GM18507 (cell line): ENCODE measurements at regions not wholly inside any gene's neighbourhood (a gene's known extent, or its start where the extent isn't known, plus 50 kb on each side); places are given as distances from the start of the nearest gene placed in this dataset.
"Not testable (repeated sequence)": the region's sequence is repeated elsewhere in the genome, so short reads cannot be mapped to it uniquely, and the experiment has no call there.

Experiments
- DNase-seq: peaks from one replicate; pipeline ENCODE4 v3.0.0; 2011; ENCODE audit warnings: low read depth; ENCODE audit not compliant: insufficient read length; ENCODE audit errors: extremely low spot score
- FAIRE-seq: peaks from 2 replicates; lab custom pipeline; 2011; peaks lifted over from hg19 to GRCh38; lab: Jason Lieb, UNC

- DNase-seq (no peak), FAIRE-seq (no peak)
Observed at GRCh38 chr4:177128306-177128705, 181.4 kb upstream of the NEIL3 start.

- DNase-seq, result no peak
- FAIRE-seq, result no peak
Observed at GRCh38 chr4:177131736-177132135, 177.9 kb upstream of the NEIL3 start.

DNA sequence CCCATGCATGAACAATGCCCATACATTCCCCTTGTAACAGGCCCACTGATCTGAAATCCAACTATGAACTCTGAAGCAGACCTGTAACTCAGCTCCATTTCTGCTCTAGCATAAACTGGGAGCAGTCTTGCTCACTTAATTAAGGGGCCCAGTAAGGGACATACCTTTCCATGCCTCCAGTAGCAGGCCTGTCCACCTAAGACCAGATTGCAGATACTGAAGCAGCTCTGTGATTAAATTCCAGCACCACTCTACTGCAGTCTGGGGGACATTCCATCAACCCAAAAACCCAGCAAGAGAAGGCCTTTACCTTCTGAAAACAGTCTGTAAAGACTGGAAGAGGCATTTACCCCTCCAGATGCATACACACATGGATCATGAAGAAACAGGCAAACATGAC, 162.0 kb upstream of the NEIL3 start:
- DNase-seq (no peak), FAIRE-seq (no peak)

DNA sequence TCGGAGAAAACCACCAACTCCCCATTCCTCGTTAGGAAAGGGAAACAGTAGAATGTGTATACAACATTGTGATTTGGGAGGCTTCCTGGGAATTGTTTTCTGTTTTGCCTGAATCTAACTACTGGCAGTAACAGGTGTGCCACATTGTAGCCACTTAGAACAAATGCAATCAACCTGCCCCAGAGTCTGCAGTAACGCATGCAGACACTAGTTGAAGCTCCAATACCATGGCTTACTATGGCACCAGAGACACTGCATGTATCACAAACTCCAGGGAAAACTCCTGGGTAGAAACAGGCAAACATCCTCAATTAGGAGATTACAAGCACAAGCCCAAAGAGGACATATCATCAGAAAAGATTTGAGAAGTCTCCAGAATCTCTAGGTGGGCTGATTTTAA, 154.2 kb upstream of the NEIL3 start:
- FAIRE-seq, result no peak
- DNase-seq, result no peak

DNA sequence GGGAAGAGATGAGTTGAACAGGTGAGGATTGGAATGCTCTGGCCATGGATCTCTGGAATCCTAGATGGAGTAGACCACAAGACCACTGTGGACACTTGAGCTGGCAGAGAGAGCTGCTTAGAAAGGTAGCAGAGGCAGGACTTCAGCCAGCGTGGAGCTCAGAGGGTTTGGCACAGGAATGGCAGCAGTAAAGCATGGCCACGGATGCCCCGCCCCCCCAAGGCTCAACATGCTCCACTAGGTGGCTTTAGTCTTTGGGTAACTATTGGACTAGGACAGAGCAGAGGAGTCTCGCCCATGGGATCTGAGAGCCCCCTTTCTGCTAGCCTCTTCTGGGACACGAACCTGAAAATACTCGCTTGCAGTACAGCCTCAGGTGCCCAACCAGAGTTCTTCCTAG, 150.1 kb upstream of the NEIL3 start:
- FAIRE-seq, result no peak
- DNase-seq, result no peak

- FAIRE-seq (no peak), DNase-seq (no peak)
Observed at GRCh38 chr4:177161781-177162180, 147.9 kb upstream of the NEIL3 start.

DNA sequence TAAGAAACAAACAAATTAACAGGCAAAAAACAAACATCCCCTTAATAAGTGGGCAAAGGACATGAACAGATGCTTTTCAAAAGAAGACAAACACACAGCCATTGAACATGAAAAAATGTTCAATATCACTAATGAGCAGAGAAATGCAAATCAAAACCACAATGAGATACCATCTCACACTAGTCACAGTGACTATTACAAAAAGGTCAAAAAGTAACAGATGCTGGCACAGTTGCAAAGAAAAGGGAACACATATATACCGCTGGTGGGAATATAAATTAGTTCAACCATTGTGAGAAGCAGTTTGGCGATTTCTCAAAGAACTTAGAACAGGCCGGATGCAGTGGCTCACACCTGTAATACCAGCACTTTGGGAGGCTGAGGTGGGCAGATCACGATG, 146.1 kb upstream of the NEIL3 start:
- FAIRE-seq, result no peak
- DNase-seq, result no peak

DNA sequence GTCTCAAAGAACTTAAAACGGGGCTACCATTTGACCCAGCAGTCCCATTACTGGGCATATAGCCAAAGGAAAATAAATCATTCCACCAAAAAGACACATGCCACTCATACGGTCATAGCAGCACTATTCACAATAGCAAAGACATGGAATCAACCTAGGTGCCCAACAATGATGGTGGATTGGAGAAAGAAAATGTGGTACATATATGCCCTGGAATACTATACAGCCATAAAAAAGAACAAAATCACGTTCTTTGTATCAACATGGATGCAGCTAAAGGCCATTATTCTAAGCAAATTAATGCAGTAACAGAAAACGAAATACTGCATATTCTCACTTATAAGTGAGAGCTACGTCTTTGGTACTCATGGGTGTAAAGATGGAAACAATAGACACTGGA, 138.1 kb upstream of the NEIL3 start:
- FAIRE-seq (no peak), DNase-seq (no peak)

GRCh38 chr4:177175473-177175872, 134.2 kb upstream of the NEIL3 start:
- FAIRE-seq (no peak), DNase-seq (no peak)

GRCh38 chr4:177177541-177178081, 132.1 kb upstream of the NEIL3 start:
- DNase-seq, result no peak
- no peak for FAIRE-seq

DNA sequence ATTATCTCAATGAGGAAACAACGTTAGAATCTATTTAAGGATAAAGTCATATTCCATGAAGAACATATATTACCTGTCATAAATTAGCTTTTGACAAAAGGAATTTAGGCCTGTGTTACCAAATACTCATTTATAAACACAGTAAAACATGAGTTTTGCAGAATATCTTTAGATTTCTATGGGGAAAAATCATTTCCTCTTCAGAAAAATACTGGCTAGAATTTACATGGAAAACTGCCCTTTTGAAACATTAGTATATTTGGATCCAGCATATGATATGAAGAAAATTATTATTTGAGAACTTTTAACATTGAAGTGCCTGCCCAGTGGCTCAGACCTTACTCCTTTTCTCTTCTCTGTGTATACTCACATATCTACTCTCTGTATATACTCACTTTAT, 131.4 kb upstream of the NEIL3 start:
- no peak for FAIRE-seq
- DNase-seq, result no peak

GRCh38 chr4:177182166-177182565, 127.5 kb upstream of the NEIL3 start:
- DNase-seq, result no peak
- no peak for FAIRE-seq

DNA sequence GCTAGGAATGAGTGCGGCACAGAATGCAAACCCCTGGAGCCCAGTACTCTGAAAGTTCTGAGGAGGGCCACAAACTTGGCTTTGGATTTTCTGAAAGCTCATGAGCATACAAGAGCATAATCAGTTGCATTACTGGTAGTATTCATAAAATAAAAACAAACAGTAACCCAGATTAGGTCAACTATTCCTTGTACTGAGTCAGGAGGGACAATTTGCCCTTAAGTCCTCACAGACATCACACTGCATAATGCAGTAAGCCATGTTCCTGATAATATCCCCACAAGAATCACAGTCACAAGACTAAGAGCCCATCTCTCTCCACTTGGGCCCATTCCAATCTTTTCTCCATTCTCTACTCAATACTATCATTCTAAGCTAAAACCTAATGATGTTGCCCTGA, 126.9 kb upstream of the NEIL3 start:
- FAIRE-seq (no peak), DNase-seq (no peak)

DNA sequence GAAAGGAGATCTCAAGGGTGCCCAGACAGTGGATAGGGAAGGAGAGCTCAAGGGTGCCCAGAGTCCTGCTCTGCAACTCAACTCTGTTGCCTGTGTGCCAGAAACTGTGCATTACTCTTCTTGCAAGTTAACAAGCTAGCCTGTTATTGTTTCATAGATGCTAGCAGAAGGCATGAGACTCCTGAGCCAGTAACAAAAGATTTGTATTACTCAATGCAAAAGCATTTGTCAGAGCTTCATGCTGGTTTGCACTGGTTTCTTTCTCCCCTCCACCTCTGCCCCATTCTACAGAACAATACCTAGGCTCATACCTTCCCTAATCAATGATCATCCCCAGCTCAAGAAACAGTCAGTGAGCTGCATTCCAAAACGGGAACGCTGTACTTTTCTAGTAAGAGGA, 124.5 kb upstream of the NEIL3 start:
- no peak for FAIRE-seq
- no peak for DNase-seq

DNA sequence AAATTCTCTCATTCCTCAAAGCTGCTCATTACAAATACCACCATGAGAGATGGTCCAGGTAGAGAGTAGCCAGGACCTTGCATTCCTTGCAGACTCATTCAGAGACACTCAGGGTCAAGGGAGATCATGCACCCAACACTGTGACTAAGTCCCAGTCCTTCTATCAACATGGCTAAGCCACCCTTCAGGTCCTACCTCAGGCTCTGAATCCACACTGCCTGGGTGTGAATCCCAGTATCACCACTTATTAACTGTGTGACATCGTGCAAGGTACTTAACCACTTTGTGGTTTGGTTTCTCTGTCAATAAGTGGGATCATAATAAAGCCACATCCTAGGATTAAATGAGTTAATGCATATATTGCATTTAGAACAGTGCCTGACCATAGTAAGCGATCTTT, 124.1 kb upstream of the NEIL3 start:
- no peak for FAIRE-seq
- DNase-seq, result no peak

DNA sequence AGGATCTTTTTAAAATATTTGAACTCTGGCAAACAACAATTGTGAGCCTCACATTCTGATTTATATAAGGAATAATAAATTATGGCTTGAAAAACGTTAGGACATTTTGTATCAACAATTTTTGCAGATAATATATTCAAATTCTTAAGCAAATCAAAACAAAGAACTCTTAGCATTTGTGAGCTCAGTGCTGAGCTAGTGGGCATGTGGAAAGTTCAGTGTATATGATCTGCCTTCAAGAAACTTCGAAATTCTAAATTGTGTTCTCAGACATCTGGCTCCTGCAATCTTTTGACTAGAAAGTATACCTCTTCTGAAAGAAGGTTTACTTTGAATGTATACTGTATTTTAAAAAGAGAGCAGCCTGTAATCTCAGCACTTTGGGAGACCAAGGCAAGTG, 122.3 kb upstream of the NEIL3 start:
- no peak for FAIRE-seq
- no peak for DNase-seq

- no peak for FAIRE-seq
- no peak for DNase-seq
Observed at GRCh38 chr4:177190995-177191580, 118.6 kb upstream of the NEIL3 start.

- FAIRE-seq (no peak), DNase-seq (no peak)
Observed at GRCh38 chr4:177191586-177191985, 118.1 kb upstream of the NEIL3 start.

GRCh38 chr4:177191991-177192390, 117.7 kb upstream of the NEIL3 start:
- no peak for FAIRE-seq
- no peak for DNase-seq

GRCh38 chr4:177193024-177193715, 116.5 kb upstream of the NEIL3 start:
- not testable (repeated sequence) for FAIRE-seq, DNase-seq

DNA sequence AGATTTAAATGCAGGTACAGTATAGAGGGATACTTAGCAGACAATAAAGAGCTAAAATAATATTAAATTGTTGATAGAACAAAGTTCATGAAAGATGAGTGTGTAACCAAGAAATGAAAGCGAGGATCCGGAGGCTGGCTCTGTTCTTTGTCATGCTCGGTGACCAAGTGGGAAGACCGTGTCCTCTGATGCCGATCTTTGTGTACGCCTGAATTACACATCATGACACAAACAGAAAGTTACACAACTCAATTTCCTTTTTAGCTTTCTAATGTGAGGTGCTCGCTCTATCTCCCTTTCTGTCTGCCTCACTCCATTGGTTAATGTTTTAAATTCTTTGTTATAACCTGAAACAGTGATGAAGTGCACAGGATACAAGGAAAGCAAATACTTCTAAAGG, 114.8 kb upstream of the NEIL3 start:
- FAIRE-seq (no peak), DNase-seq (no peak)
